ENCODE measurements at regions not wholly inside any gene's neighbourhood (a gene's known extent, or its start where the extent isn't known, plus 50 kb on each side); places are given as distances from the start of the nearest gene placed in this dataset.
A peak's percentile ranks its signal among the peaks of the same experiment; 100 is the strongest.

GRCh38 chr7:84412161-84412969 lies 217.8 kb upstream of the SEMA3A start:
- TF ChIP-seq CTCF (IDR thresholded peaks at IDR 0.05; ENCODE audit: insufficient read depth, low read length, severe bottlenecking), result no peak
- H3K27me3 ChIP-seq (ENCODE audit: control insufficient read depth, insufficient read depth, low read length), result no peaks in the 10 kb centered on the region
- H3K4me3 ChIP-seq (ENCODE audit: low read depth, low read length), result no peak overlapping the region
- DNase-seq (ENCODE audit: low read depth), result peak; percentile 98
- no peaks in the 10 kb centered on the region for H3K36me3 ChIP-seq (ENCODE audit: control insufficient read depth, insufficient read depth, low read length)
- no peak for FAIRE-seq

GRCh38 chr7:84399661-84400060 lies 205.1 kb upstream of the SEMA3A start:
- DNase-seq (ENCODE audit: low read depth) (no peak), FAIRE-seq (peak; percentile 90)
- Histone ChIP-seq H3K4me3 (ENCODE audit: low read depth, low read length) (no peak overlapping the region), H3K27me3 (ENCODE audit: control insufficient read depth, insufficient read depth, low read length) (no peaks in the 10 kb centered on the region), H3K36me3 (ENCODE audit: control insufficient read depth, insufficient read depth, low read length) (no peaks in the 10 kb centered on the region)
- TF ChIP-seq CTCF (IDR thresholded peaks at IDR 0.05; ENCODE audit: insufficient read depth, low read length, severe bottlenecking), result no peak

- peak; percentile 57 for DNase-seq (ENCODE audit: low read depth)
- H3K27me3 ChIP-seq (ENCODE audit: control insufficient read depth, insufficient read depth, low read length), result no peaks in the 10 kb centered on the region
- no peak overlapping the region for H3K4me3 ChIP-seq (ENCODE audit: low read depth, low read length)
- no peak for TF ChIP-seq CTCF (IDR thresholded peaks at IDR 0.05; ENCODE audit: insufficient read depth, low read length, severe bottlenecking)
- no peak for FAIRE-seq
- H3K36me3 ChIP-seq (ENCODE audit: control insufficient read depth, insufficient read depth, low read length), result no peaks in the 10 kb centered on the region
These were observed 199.6 kb upstream of the SEMA3A start for GRCh38 chr7:84394219-84394618.

DNA sequence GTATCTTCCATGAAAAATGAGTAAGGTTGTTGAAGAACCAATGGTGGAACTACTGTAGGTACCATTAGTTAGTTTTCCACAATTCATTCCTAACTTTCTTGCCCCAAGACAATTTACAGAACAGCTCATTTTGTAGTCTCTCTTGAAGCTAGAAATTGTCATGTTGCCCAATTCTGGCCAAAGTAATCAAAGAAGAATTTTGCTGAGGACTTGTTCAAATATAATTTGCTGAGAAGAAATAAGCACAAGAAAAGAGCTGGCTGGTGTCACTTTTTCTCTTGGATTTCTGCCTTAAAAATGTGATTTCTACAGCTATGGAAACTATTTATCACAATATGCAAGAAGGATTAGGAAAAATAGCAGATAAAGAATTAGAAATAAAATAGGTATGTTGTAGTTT lies 199.2 kb upstream of the SEMA3A start:
- no peak for TF ChIP-seq CTCF (IDR thresholded peaks at IDR 0.05; ENCODE audit: insufficient read depth, low read length, severe bottlenecking)
- no peaks in the 10 kb centered on the region for H3K27me3 ChIP-seq (ENCODE audit: control insufficient read depth, insufficient read depth, low read length)
- H3K4me3 ChIP-seq (ENCODE audit: low read depth, low read length), result no peak overlapping the region
- DNase-seq (ENCODE audit: low read depth), result peak; percentile 23
- no peak for FAIRE-seq
- H3K36me3 ChIP-seq (ENCODE audit: control insufficient read depth, insufficient read depth, low read length), result no peaks in the 10 kb centered on the region

DNA sequence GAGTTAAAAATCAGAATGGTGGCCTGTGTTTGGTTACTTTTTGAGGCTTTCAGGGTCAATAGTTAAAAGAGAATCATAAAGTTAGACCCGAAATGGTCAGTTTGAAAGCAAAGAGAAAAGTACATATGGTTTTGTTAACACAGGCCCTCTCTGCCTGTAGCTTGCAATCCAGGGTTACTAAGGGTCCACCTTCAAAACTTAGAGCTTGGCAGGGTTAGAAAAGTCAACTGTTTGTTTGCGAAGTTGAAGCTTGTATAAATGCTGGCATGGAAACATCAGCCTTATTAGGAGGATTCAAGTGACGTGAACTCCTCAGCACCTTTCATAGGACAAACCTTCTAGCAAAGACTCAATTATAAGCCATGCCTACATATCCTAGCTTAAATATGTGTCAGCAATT lies 196.3 kb upstream of the SEMA3A start:
- FAIRE-seq (no peak), DNase-seq (ENCODE audit: low read depth) (no peak)
- Histone ChIP-seq H3K36me3 (ENCODE audit: control insufficient read depth, insufficient read depth, low read length) (no peaks in the 10 kb centered on the region), H3K27me3 (ENCODE audit: control insufficient read depth, insufficient read depth, low read length) (no peaks in the 10 kb centered on the region), H3K4me3 (ENCODE audit: low read depth, low read length) (no peak overlapping the region)
- no peak for TF ChIP-seq CTCF (IDR thresholded peaks at IDR 0.05; ENCODE audit: insufficient read depth, low read length, severe bottlenecking)

DNA sequence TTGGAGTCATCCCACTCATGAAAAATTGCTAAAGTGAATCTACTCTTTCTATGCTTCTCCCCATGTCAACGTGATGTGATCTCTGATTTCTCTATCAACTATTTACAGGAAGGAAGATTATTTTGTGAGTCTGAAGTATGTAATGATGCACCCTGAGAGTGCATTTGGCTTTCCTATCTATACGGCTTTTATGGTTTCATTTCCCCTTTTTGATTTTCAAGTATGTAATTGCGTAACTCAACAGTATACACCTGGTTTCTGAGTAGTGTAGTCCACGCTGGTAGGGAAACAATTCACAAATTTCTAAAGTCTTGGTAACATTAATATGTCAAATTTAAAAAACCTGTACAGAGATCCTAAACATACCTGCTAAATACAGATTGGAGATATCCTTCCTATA lies 194.7 kb upstream of the SEMA3A start:
- no peak for TF ChIP-seq CTCF (IDR thresholded peaks at IDR 0.05; ENCODE audit: insufficient read depth, low read length, severe bottlenecking)
- Histone ChIP-seq H3K27me3 (ENCODE audit: control insufficient read depth, insufficient read depth, low read length) (no peaks in the 10 kb centered on the region), H3K36me3 (ENCODE audit: control insufficient read depth, insufficient read depth, low read length) (no peaks in the 10 kb centered on the region), H3K4me3 (ENCODE audit: low read depth, low read length) (no peak overlapping the region)
- DNase-seq (ENCODE audit: low read depth) (no peak), FAIRE-seq (no peak)

Data from bronchial epithelial cell (primary cell).